Ramos (cell line): ENCODE measurements at regions not wholly inside any gene's neighbourhood (a gene's known extent, or its start where the extent isn't known, plus 50 kb on each side); places are given as distances from the start of the nearest gene placed in this dataset.

Experiments used
- in situ Hi-C: fragments of 300-500 bp; cut with MboI; formaldehyde crosslinking; loops from one replicate; pipeline ENCODE4 v1.14.3; 2022; ENCODE audit warnings: low sequenced_read_pairs; ENCODE audit not compliant: unreplicated experiment

DNA sequence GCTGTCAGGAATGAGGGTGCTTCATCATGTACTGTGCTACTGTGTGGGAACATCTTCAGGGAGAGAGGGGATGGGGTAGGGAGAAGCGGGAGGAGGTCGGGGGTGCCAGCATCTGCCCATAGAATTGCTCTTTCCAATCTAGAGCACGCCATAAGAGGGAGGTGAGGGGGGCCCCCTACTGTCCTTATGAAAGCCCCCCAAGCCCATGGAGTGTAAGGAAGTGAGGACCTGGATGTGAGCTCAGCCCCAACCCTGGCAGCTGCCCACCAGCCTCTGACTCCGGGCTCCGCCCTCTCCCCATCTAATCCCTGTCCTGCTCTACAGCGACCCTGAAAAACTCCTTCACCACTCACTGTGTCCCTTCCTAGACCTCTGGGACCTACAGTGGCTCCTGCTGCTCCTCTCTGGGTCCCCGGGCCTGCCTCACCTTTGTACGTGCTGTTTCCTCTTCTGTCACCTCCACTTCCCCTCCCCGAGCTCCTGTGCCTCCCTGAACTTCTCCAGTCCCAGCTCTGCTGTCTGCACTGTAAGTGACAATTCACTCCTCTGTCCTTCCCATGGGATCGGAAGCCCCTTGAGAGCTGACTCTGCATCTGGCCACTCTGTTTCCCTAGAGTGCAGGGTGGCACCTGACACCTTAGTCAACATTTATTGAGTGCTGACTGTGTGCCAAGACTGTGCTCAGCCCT is 269.4 kb downstream of the PTPRU start:
- in situ Hi-C loops = no loop called here

DNA sequence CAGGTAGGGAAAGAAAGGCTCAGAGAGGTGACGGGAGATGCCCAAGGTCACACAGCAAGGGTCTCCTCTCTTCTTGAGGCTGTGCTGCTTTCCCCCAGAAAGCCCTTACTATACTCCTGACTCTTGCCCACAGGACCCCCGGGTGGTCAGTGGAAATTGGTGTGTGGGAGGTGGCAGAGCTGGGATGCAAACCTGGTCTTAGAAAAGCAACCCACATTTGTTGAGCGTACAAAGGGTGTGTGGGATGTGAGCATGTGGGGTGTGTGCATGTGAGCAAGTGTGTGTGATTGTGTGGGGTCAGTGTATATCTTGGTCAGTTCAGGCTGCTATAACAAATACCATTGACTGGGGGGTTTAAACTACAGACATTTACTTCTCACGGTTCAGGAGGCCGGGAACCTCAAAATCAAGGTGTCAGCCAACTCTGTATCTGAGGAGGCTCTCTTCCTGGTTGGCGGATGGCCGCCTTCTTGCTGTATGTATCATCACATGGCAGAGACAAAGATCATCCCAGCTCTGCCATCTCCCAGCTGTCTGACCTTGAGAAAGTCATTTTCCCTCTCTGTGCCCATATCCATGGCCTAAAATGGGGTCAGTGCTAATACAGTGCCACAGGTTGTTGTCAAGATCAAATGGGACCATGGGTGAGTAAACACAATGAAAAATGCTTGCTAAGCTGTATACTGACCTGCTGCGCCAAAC is 268.5 kb downstream of the PTPRU start:
- in situ Hi-C loops = no loop called here

- in situ Hi-C loops = no loop called here
Observed at GRCh38 chr1:29504196-29504595, 267.9 kb downstream of the PTPRU start.

DNA sequence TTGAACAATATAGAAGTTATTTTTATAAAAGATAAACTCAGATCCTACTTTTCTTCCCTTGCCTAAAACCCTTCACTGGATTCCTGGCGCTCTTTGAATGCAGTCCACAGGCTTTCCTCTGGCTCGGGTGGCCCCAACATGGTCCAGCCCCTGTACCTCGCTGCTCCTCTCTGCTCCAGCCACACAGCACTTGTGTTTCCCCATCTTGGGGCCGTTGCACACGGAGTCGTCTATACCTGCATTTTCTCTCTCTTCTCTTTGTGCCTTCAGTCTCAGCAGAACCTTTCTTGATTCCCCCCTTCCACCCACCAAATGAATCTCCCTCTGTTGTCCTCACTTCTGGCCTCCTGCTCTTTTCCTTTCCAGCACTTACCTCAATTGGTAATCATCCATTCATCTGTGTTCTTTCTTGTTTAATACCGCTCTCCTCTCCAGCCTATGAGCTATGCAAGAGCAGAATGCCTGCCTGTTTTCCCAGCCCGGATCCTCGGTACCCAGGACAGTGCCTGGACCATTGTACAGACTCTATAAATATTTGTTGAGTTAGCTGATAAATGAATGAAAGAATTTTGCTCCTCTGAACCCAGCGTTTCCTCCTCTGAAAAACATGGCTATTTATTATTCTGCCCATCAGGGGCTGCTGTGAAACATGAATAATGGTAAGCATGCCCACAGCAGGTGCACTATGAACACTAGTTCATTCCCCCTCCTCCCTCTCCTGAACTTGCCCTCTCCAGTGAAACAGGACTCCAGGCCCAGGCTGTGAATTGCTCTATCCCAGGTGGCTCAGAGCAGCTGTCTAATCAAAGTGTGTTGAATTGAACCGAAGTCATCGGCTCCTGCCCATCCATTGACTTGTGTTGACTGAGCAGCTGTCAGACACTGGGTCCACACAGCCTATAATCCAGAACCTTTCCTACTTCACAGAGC is 266.9 kb downstream of the PTPRU start:
- in situ Hi-C loops = no loop called here

- in situ Hi-C loops = no loop called here
Observed at GRCh38 chr1:29502225-29502910, 266.0 kb downstream of the PTPRU start.

GRCh38 chr1:29501227-29501976 is 265.1 kb downstream of the PTPRU start:
- in situ Hi-C loops = no loop called here

GRCh38 chr1:29500651-29501050 is 264.3 kb downstream of the PTPRU start:
- in situ Hi-C loops = no loop called here

DNA sequence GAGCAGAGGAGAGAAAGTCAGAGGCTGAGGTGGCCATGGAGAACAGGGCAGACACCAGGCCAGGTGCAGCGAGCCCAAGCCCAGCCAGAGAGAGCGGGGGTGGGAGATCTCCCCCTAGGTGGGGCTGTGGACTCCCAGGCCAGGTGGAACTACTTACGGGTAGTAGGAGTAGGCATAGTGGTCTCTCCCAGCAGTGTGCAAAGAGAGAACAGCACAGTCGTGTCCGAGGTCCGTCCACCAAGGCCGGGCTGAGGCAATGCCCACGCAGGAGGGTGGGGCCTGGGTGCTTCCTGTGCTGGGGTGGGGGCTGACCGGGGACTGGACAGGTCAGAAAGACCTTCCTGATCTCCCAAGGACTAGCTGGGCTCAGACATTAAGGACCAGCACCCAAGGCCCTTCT is 263.7 kb downstream of the PTPRU start:
- in situ Hi-C loops = no loop called here

DNA sequence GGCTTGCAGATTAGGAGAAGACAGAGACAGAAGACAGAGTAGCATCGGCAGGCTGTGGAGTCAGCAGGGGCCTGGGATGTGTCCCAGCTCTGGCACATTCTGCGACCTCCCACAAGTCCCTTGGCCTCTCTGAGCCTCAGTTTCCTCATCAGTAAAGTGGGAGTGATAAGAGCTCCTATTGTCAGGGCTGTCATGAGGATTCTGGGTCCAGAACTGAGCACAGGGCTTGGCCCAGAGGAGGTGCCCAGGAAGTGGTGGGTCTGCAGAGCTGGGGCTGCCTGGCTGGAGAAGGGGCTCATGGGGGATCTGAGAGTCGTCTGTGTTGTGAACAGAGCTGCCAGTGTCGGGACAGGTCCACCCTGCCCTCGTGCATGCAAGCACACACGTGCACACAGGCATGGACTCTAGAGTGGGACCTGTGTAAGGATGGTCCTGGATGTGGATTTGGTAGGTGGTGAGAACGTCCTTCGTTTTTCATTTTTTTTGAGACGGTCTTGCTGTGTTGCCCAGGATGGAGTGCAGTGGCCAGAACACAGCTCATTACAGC is 262.9 kb downstream of the PTPRU start:
- in situ Hi-C loops = no loop called here

GRCh38 chr1:29498126-29499103 is 262.1 kb downstream of the PTPRU start:
- in situ Hi-C loops = no loop called here

GRCh38 chr1:29497395-29498125 is 261.2 kb downstream of the PTPRU start:
- in situ Hi-C loops = no loop called here

DNA sequence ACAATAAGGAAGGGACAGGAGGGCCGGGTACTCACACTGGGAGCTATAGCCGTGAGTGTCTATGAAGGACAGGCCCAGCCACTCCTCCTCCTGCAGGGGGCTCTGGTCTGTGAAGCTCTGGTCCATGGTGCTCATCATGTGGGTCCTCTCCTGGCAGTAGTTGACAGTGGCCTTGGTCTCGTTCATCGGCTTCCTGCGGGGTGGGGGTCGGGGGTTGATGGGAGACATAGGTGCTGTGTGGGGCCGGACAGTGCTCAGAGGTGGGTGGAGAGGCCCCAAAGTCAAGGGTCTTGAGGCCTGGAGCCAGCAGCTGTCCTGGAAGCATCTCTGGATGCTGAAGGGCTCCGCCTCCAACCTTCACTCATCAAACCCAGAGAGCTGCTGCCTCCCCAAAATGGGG is 260.4 kb downstream of the PTPRU start:
- in situ Hi-C loops = no loop called here

- in situ Hi-C loops = no loop called here
Observed at GRCh38 chr1:29490204-29490934, 254.0 kb downstream of the PTPRU start.

DNA sequence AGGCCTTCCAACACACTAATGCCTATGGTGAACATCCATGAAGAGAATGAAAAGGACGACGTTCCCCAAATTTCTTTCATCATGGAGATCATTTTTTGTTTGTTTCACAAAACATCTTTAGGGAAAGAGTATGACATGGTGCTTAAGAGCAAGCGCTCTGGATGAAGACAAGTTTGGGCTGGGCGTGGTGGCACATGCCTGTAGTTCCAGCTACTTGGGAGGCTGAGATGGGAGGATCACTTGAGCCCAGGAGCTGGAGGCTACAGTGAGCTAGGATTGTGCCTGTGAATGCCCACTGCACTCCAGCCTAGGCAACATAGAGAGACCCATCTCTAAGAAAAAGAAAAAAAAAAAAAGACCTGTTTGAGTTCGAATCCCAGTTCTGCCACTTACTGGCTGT is 253.1 kb downstream of the PTPRU start:
- in situ Hi-C loops = no loop called here

GRCh38 chr1:29488794-29489311 is 252.5 kb downstream of the PTPRU start:
- in situ Hi-C loops = no loop called here

- in situ Hi-C loops = no loop called here
Observed at GRCh38 chr1:29488086-29488793, 251.9 kb downstream of the PTPRU start.
